ENCODE measurements at regions not wholly inside any gene's neighbourhood (a gene's known extent, or its start where the extent isn't known, plus 50 kb on each side); places are given as distances from the start of the nearest gene placed in this dataset.
A peak's percentile ranks its signal among the peaks of the same experiment; 100 is the strongest.
"Not testable (repeated sequence)": the region's sequence is repeated elsewhere in the genome, so short reads cannot be mapped to it uniquely, and the experiment has no call there.

DNA sequence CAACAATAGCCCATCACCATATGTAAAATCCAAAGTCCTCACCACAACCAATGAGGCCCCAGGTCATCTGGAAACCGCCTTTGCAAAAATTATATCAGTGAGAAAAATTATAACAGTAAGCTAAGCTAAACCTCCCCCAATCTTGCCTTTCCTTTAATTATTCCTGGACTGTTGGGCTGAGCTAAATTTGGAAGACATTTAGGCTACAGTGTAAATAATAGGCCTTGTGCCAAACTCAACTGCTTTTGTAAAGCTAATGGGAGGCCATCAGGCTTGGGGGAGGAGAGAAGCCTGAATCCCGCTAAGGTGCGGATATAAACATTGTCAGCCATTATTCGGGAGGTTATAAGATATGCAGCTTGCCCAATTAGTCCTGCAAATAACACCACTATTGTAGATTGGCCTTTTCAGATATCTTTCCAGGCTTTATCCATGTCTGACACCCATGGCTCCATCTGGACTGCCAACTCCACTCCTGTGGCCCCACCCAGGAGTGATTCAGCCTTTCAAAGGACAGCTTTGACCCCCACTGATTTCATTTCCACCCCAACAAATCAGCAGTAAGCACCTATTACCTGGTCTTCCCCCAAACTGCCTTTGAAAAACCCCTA is 53.0 kb upstream of the CA12 start:
- no peak for ATAC-seq
- no peak for DNase-seq
- intact Hi-C loops (cut with DNase I, micrococcal nuclease): no loop called here

DNA sequence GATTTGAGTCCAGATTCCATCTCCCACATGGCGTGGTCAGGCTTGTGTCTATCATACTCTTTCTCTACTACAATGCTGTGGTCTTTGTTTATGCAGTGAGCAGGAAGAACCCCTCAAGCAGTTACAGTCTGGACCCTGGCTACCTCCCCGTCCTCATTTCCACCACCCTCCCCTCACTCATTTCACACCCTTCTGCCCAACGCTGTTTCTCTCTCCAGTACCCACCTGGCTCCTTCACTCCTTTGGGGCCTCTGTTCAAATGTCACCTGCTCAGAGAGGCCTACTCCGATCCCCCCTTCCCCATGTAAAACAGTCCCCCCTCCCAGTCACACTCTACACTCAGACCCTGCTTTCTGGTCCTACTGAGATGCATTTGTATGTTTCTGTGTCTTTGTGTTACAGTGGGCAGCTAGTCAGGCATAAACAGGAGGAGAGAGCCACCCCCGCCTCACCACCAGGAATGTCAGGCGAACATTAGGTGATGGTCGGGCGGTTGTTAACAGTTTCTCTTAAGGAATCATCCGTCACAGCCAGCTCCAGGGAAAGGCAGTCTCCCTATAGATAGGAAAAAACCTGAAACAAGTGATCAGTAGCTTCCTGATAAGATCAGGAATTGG is 53.7 kb upstream of the CA12 start:
- ATAC-seq (no peak), DNase-seq (no peak)
- intact Hi-C loops (cut with DNase I, micrococcal nuclease): no loop called here

DNA sequence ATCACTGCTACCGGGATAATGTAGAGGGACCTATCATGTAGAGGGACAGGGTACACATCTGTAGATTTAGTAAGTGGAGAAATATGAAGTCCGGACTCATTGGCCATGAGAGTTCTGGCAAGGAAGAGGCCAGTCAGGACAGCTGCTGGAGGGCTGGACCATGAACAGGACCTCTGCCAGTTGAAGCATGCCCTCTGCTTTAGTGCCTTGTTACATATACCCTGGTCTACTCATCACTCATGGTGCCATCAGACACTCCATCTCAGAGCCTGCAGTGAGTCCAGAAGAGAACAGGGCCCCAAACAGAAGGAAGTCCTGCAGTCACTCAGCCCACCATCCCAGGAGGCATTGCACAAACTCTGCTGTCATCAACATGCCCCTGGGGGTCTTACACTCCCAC is 54.7 kb upstream of the CA12 start:
- no peak for DNase-seq
- ATAC-seq: no peak
- intact Hi-C loops (cut with DNase I, micrococcal nuclease): no loop called here

DNA sequence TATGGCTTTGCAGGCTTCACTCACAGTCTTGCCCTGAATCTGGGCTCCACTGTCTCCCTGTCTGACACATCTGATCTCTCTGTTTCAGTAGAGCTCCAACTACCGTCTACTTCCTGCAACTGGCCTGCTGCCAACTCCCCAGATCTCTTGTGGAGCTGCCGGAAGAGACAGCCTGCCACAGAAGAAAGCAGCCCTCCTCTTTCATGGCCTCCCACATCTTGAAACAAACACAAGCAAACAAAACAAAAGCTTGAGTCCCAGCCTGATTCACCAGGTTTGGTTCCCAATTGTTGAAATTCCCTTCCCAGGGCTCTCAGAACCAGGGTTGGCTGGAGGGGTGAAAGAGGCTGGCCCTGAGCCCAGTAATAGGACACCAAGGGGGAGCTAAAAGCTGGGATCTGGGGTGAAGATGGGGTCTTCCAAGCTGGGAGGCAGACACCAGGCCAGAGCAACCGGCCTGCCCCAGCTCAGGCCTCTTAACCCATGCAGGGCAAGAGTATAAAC is 55.3 kb upstream of the CA12 start:
- peak; percentile 81 to 88 for DNase-seq
- peak; percentile 94 for ATAC-seq
- intact Hi-C loops (cut with DNase I, micrococcal nuclease): no loop called here

DNA sequence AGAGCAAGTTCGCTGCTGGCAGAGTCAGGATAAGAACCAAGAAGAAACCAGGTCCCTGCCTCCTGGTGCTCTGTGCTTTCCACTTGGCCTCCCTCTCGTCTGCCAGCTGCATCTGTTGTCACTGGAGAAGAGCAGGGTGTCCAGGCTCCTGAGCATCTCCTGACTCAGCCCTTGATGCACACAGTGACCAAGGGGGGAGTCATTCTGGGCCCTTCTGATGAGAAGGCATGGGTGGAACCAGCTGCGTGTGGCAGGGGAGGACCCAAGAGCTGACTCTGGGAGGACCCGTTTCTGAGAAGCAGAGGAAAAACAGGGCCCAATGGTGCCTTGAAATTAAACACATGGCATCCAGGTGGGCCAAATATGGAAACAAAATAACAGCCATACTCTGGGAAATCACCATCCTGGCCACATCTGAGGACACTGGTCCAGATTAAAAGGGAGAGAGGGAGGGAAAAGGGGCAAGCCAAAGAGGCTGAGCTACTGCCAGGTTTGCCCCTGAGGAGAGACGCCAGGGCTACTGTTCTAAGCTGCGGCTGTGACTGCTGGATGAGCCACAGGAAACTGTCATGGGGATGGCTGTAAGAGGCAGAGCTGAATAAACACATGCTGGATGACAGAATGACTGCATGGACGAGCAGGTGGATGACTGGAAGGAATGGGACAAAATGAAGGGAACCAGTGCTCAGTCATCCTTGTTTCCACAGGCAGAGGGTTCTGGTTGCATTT is 58.1 kb upstream of the CA12 start:
- intact Hi-C loops (cut with DNase I, micrococcal nuclease): no loop called here
- DNase-seq (no peak), ATAC-seq (no peak)

DNA sequence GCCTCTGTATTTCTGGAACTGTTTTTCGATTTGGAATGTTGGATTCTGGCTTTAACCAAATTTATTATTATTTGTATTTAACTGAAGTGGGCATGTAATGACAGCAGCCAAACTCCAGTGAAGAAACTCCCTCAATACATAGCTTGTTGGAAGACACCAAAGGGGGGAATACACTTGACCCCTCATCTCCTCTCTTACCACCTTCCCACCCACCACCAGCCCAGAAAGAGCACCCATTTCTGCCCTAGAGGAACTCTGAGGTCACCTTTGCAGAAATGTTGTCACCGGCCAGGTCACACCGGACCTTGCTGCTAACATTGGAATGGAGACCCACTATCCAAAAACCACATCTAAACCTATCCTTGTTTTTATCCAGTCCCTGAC is 58.6 kb upstream of the CA12 start:
- ATAC-seq (no peak), DNase-seq (no peak)
- intact Hi-C loops (cut with DNase I, micrococcal nuclease): no loop called here

DNA sequence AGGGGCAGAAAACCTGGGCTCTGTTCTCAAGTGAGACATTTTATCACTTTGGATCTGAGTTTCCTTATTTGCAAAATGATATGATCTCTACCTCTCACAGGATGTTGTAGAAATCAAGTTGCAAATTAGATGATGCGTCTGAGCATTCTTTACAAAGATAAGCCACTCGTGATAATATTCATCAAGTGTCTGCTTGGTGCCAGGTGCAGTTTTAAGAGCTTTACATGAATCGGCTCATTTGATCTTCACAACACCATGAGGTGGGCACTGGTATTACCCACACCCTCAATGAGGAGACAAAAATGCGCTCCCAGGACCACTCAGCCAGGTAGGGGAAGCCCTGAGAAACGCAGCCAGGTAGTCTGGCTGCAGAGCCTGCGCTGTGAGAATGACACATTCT is 59.1 kb upstream of the CA12 start:
- intact Hi-C loops (cut with DNase I, micrococcal nuclease): no loop called here
- no peak for ATAC-seq
- no peak for DNase-seq

DNA sequence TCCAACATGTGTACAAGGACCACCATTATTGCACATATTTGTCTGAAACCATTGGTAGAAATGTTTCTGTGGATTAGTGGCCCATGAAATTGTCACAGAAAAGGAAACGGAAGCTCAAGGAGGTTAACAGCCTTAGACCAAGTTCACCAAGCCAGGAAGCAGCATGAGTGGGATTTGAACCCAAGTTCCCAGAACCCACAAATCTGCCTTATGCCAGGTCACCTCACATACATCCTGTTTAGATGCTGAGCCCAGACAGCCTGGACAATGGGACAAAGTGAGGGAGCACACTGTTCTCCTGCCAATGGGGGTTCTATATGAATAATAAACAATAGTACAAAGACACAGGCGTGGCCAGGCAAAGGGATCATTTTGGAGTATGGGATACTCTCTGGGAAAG is 59.6 kb upstream of the CA12 start:
- DNase-seq: no peak
- intact Hi-C loops (cut with DNase I, micrococcal nuclease): no loop called here
- no peak for ATAC-seq

DNA sequence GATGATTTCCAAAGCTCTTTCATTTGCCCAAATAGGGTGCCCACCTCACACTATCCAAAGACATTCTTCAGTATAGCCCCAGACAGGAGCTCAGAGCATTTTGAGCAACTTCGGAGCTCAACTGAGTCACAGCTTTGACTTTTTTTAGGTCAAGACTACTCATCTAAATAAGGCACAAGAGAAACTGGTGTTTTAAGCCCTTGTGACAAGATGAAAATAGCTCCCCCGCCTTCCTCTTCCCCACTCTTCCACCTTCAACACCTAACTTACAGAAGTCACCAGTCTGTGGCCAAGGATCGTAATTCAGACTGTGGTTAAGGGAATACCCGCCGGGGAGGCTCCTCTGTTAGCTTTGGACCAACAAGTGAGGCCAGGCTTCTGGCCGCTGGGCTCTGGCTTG is 60.4 kb upstream of the CA12 start:
- no peak for ATAC-seq
- DNase-seq: no peak
- intact Hi-C loops (cut with DNase I, micrococcal nuclease): no loop called here

DNA sequence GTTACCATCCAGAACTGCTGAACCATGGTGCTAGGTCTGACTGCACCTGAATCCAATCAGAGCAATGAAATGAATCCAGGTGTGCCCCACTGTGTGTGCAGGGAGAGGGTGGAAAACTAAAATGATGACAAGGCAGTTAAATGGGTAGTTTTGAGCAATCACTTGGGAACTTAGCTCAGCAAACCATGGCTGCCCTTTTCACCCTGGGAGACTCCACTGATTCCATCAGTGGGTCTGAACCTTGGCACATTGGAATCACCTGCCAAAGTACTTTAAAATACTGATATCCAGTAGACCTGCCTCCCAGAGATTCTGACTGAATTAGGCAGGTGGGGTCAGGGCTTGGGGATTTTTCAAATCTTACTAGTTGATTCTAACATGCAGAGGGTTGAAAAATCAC is 59.8 kb upstream of the USP3 start:
- intact Hi-C loops (cut with DNase I, micrococcal nuclease): no loop called here
- DNase-seq: no peak
- ATAC-seq: no peak

DNA sequence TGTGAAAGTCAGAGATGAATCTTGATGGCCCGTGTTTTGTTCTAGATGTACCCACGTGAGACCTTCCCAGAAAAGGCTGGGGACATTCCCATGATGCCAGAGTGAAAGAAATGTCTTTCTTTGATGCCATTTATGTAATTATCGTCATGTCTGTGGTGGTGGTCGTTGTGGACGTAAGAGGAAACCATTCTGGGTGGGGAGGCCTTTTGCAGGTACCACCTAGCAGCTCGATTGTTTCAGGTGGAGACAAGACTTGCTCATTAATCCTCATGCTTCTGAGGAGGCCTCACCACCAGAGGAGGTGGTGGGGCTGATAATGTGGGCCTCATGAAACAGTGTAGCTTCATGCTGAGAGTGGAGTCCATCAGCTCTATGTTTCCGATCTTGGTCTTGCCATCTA is 58.1 kb upstream of the USP3 start:
- intact Hi-C loops (cut with DNase I, micrococcal nuclease): no loop called here
- DNase-seq (no peak), ATAC-seq (no peak)

DNA sequence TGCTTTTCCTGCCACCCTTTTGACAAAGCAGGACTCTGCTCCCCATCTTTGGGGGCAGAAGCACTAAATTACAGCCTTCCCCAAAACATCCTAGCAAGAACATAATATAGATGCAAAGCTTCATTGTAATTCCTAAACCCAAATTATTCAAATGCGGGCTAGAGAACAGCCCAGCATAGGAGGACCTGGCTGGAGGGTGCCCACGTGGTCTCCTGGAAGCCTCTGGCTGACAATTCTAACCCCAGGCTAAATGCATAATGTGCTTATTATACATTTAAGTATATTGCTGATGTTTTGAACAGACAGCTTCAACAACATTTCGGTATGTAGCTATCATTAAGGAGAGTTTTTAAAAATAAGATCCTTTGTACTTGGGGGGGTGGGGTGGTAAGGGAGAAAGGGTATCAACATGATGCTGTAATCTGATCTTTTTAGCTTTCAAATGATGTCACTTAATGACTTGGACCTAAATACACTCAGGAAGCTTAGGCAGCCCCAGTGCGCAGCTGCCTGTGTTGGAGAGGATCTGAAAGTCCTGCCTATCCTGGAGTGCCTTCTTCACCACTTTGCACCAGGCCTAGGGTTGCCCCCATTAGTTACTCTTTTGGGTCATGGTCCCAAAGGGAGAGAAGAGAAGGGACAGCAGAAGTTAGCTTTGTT is 57.2 kb upstream of the USP3 start:
- intact Hi-C loops (cut with DNase I, micrococcal nuclease): no loop called here
- DNase-seq: no peak
- ATAC-seq: no peak

DNA sequence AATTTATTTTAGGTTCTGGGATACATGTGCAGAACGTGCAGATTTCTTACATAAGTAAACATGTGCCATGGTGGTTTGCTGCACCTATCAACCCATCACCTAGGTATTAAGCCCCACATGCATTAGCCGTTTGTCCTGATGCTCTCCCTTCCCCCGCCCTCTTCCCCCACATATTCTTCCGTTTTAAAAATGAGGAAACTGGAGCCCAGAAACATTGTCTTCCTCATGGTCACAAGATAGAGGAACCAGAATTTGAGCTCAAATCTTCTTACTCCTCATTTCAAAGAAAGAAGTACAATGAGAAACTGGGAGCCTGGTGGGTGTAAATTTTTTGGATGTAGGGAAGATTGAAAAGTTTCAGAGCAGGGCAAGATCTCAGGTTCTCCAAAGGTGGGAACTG is 56.1 kb upstream of the USP3 start:
- DNase-seq (no peak), ATAC-seq (no peak)
- intact Hi-C loops (cut with DNase I, micrococcal nuclease): no loop called here

DNA sequence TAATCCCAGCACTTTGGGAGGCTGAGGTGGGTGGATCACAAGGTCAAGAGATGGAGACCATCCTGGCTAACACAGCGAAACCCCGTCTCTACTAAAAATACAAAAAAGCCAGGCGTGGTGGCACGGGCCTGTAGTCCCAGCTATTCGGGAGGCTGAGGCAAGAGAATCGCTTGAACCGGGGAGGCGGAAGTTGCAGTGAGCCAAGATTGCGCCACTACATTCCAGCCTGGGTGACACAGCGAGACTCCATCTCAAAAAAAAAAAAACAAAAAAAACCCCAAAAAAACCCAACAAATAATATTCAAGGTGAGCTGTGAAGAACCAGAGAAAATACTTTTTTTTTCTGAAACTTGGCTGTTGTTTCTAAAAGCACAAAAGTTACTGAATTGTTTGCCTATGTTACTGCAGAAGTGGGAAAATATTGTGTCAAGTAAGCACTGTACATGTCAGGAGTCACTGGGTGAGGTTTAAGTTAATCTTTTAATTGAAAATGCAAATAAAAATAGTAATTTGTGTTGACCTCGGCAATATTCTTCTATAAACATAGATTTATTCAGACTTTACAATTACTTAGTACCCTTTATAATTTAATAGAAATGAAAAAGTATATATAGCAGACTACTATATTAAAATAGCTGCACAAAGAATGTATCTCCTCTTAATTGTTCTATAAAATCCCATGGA is 55.4 kb upstream of the USP3 start:
- DNase-seq; ATAC-seq; intact Hi-C loops (cut with DNase I, micrococcal nuclease): not testable (repeated sequence)

DNA sequence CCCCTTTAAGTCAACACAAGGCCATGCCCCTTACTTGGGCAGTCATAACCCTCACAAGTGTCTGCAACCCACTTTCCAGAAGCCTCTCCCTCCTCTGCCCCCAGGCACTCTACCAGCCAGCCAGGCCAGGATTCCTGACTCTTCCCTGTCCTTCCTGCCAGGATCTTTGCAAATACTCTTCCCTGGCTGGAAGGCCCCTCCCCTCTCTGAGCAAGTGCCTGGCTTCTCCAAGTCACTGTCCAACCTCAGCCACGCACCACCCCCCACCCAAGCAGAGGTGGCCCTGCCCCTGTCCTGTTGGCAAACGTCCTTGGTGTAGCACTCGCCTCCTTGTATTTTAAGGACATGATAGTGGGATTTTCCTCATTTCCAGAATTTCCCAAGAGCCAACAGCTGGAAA is 54.7 kb upstream of the USP3 start:
- peak; percentile 85 for ATAC-seq
- peak; percentile 33 to 58 for DNase-seq

DNA sequence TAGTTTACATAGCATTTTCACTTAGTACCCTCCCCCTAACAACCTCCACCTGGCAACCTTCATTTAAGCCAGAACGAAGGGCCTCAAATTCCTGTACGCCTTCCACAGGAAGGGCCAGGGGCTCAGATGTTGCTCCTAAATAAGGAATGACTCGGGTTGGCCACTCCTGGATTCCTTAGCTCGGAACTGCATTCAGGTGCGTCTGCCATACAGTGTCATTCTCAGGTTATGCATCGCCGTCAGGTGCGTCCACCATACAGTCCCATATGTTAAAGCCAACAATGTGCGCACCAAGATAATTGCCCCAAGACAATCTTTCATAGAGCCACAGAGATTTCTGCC is 53.5 kb upstream of the USP3 start:
- DNase-seq (no peak), ATAC-seq (no peak)
- intact Hi-C loops (cut with DNase I, micrococcal nuclease): no loop called here

More for the DNA sequence above, 54.7 kb upstream of the USP3 start:
- intact Hi-C loops (cut with DNase I, micrococcal nuclease): no loop called here

DNA sequence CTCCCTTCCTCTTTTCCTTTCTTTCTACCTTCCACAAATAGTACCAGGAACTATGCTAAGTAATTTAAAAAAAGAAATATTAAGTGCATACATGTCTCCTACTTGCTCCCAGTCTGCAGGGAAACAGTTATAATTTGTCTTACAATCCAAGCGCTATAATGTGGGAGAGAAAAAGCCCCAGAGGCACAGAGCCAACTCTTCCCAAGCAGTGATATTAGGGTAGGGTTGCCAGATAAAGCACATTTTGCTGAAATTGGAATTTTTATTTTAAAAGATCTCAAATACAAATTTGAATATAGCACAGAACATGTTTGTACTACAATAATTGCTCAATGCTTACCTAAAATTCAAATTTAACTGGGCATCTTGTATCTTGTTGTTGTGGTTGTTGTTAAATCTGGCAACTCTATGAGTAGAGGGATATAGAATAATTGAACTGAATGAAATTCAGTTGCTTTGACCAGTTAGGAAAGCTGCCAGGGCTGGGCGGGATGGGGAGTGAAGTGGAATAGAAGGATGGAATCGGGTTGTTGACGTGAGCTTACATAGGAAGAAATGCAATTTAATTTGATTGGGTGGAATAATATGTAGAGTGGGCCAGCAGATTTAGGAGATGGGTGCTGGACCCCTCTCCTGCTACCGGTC is 52.6 kb upstream of the USP3 start:
- DNase-seq: no peak
- intact Hi-C loops (cut with DNase I, micrococcal nuclease): no loop called here
- ATAC-seq: no peak

DNA sequence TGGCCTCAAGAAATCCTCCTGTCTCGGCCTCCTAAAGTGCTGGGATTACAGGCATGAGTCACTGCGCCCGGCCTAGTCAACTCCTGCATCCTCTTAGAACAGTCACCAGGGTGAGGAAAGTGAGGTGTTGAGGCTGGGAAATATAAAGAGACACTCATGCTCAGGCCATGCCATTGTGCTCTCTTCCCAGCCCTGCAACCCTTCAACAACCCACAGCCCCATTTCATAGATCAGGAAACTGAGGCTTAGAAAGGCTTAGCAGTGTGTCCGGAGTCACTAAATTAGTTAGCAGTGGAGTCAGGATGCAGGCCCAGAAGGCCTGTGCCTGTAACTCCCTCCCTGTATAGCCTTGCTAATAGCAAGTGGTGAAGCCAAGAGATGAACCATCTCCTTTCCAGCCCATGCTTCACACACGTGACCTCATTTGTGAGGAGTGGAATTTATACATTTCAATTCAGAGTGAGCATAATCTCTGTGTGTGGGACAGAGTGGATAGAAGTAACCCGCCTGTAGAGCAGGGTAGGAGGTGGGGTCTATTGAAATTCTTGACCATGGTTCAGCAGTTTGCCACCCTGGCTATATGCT is 51.7 kb upstream of the USP3 start:
- DNase-seq: no peak
- intact Hi-C loops (cut with DNase I, micrococcal nuclease): no loop called here
- ATAC-seq: no peak

All from left colon (tissue), 2 donors.